Tibial nerve (tissue), 4 donors: ENCODE measurements at regions not wholly inside any gene's neighbourhood (a gene's known extent, or its start where the extent isn't known, plus 50 kb on each side); places are given as distances from the start of the nearest gene placed in this dataset.
"Not testable (repeated sequence)": the region's sequence is repeated elsewhere in the genome, so short reads cannot be mapped to it uniquely, and the experiment has no call there.

Experiments used
- DNase-seq, 2 donors: peaks; one replicate each; pipeline ENCODE4 v3.0.0-alpha.2; 2019; ENCODE audit warnings: low spot score in 2 of 2
- H3K27ac ChIP-seq, 4 donors: fragments of 200-600 bp; sonication (generic) in 3 of 4; one replicate each; pipeline ENCODE4 v1.5.1; 2017 to 2019; ENCODE audit warnings: mild to moderate bottlenecking in 1 of 4
- H3K27me3 ChIP-seq, 2 donors: fragments of 200-600 bp; sonication (generic) in 1 of 2; one replicate each; pipeline versions ENCODE4 v1.5.1 to v1.6.0; 2017 to 2019
- H3K36me3 ChIP-seq, 3 donors: fragments of 200-600 bp; sonication (generic); one replicate each; pipeline ENCODE4 v1.5.1; 2018 to 2019
- H3K4me1 ChIP-seq, 4 donors: fragments of 200-600 bp; sonication (generic) in 3 of 4; one replicate each; pipeline ENCODE4 v1.5.1; 2017 to 2019
- H3K4me3 ChIP-seq, 4 donors: fragments of 200-600 bp; sonication (generic) in 3 of 4; one replicate each; pipeline ENCODE4 v1.5.1; 2017 to 2019; ENCODE audit warnings: mild to moderate bottlenecking in 1 of 4, moderate library complexity in 1 of 4
- H3K9me3 ChIP-seq, 4 donors: fragments of 200-600 bp; sonication (generic) in 3 of 4; one replicate each; pipeline ENCODE4 v1.5.1; 2017 to 2019
- CTCF ChIP-seq, 5 experiments: fragments of 200-600 bp in 3 of 5; fragments of 450-650 bp in 2 of 5; sonication (generic) in 3 of 5; IDR thresholded peaks; one replicate each; pipeline ENCODE4 v1.5.1; 2016 to 2019; ENCODE audit warnings: antibody characterized with exemption in 5 of 5, mild to moderate bottlenecking in 3 of 5, moderate library complexity in 2 of 5
- EP300 ChIP-seq, 2 donors: sonication (generic); formaldehyde crosslinking; IDR thresholded peaks; one replicate each; pipeline ENCODE4 v1.6.1; 2017; ENCODE audit warnings: antibody characterized with exemption in 2 of 2, mild to moderate bottlenecking in 1 of 2
- POLR2A ChIP-seq, 2 donors: fragments of 450-650 bp; IDR thresholded peaks; one replicate each; pipeline ENCODE4 v1.6.1; 2017; ENCODE audit warnings: antibody characterized with exemption in 2 of 2, mild to moderate bottlenecking in 2 of 2, moderate library complexity in 2 of 2
- WGBS, 2 donors: methylation state at CpG; one replicate each; pipeline ENCODE4 v1.1.5; 2018; 5-methylcytosine and 5-hydroxymethylcytosine counted together

- TF ChIP-seq EP300 (IDR thresholded peaks at IDR 0.05) (no peak), POLR2A (IDR thresholded peaks at IDR 0.05) (no peak), CTCF (IDR thresholded peaks at IDR 0.05) (no peak)
- WGBS, 2 donors = 81 to 86% methylated on average over 1 of the region's 1 CpG
- no peaks in the 10 kb centered on the region for H3K36me3 ChIP-seq
- no peak for DNase-seq
- H3K27ac ChIP-seq = no peak overlapping the region
- no peaks in the 10 kb centered on the region for H3K27me3 ChIP-seq
- no peaks in the 10 kb centered on the region for H3K9me3 ChIP-seq
- H3K4me3 ChIP-seq = no peak overlapping the region
- H3K4me1 ChIP-seq = no peaks in the 10 kb centered on the region
Measured at GRCh38 chr5:83810511-83810910, 89.9 kb upstream of the HAPLN1 start.

GRCh38 chr5:83802686-83803085 is 82.0 kb upstream of the HAPLN1 start:
- TF ChIP-seq CTCF (IDR thresholded peaks at IDR 0.05) (no peak), POLR2A (IDR thresholded peaks at IDR 0.05) (no peak), EP300 (IDR thresholded peaks at IDR 0.05) (no peak)
- WGBS, 2 donors = 59 to 64% methylated on average over 2 of the region's 2 CpGs
- Histone ChIP-seq H3K27me3 (no peaks in the 10 kb centered on the region), H3K9me3 (no peaks in the 10 kb centered on the region), H3K36me3 (no peaks in the 10 kb centered on the region), H3K4me1 (no peaks in the 10 kb centered on the region), H3K27ac (no peak overlapping the region), H3K4me3 (no peak overlapping the region)
- DNase-seq = no peak

- Histone ChIP-seq H3K36me3 (no peaks in the 10 kb centered on the region), H3K4me3 (no peak overlapping the region), H3K9me3 (no peaks in the 10 kb centered on the region), H3K27me3 (no peaks in the 10 kb centered on the region), H3K4me1 (no peaks in the 10 kb centered on the region), H3K27ac (no peak overlapping the region)
- WGBS, 2 donors = 91% methylated on average over 2 of the region's 2 CpGs
- TF ChIP-seq EP300 (IDR thresholded peaks at IDR 0.05) (no peak), CTCF (IDR thresholded peaks at IDR 0.05) (no peak), POLR2A (IDR thresholded peaks at IDR 0.05) (no peak)
- DNase-seq = no peak
Measured at GRCh38 chr5:83800201-83800600, 79.5 kb upstream of the HAPLN1 start.

- H3K4me3 ChIP-seq, H3K9me3 ChIP-seq, H3K36me3 ChIP-seq, H3K27ac ChIP-seq, DNase-seq, H3K4me1 ChIP-seq, H3K27me3 ChIP-seq: not testable (repeated sequence)
- WGBS, 2 donors = 86 to 90% methylated on average over 7 to 9 of the region's 11 CpGs
Measured at GRCh38 chr5:83799020-83799419, 78.4 kb upstream of the HAPLN1 start.

GRCh38 chr5:83789371-83789770 is 68.7 kb upstream of the HAPLN1 start:
- H3K27ac ChIP-seq = no peak overlapping the region
- WGBS, 2 donors = 29 to 39% methylated on average over 1 of the region's 1 CpG
- DNase-seq = no peak
- H3K4me1 ChIP-seq = no peaks in the 10 kb centered on the region
- no peak overlapping the region for H3K4me3 ChIP-seq
- H3K9me3 ChIP-seq = no peaks in the 10 kb centered on the region
- no peaks in the 10 kb centered on the region for H3K36me3 ChIP-seq
- TF ChIP-seq CTCF (IDR thresholded peaks at IDR 0.05) (no peak), EP300 (IDR thresholded peaks at IDR 0.05) (no peak), POLR2A (IDR thresholded peaks at IDR 0.05) (no peak)
- H3K27me3 ChIP-seq = no peaks in the 10 kb centered on the region

GRCh38 chr5:83787631-83788030 is 67.0 kb upstream of the HAPLN1 start:
- Histone ChIP-seq H3K27ac (no peak overlapping the region), H3K36me3 (no peaks in the 10 kb centered on the region), H3K4me3 (no peak overlapping the region), H3K9me3 (no peaks in the 10 kb centered on the region), H3K27me3 (no peaks in the 10 kb centered on the region), H3K4me1 (no peaks in the 10 kb centered on the region)
- DNase-seq = no peak
- 67 to 71% methylated on average over 3 of the region's 3 CpGs for whole genome bisulfite sequencing, 2 donors
- no peak for TF ChIP-seq CTCF (IDR thresholded peaks at IDR 0.05)
- TF ChIP-seq EP300 (IDR thresholded peaks at IDR 0.05) = no peak
- no peak for TF ChIP-seq POLR2A (IDR thresholded peaks at IDR 0.05)
